GM12874 (cell line): ENCODE measurements at regions not wholly inside any gene's neighbourhood (a gene's known extent, or its start where the extent isn't known, plus 50 kb on each side); places are given as distances from the start of the nearest gene placed in this dataset.

ENCODE experiments used
- CTCF ChIP-seq: IDR thresholded peaks from 2 replicates; pipeline ENCODE4 v1.5.1; 2011; ENCODE audit warnings: low read depth, mild to moderate bottlenecking, control low read depth, low read length, moderate library complexity; ENCODE audit not compliant: insufficient read depth

GRCh38 chr2:228705318-228705717 lies 523.8 kb upstream of the SPHKAP start:
- TF ChIP-seq CTCF, result no peak

- TF ChIP-seq CTCF, result no peak
Measured at GRCh38 chr2:228703152-228703551, 521.7 kb upstream of the SPHKAP start.

- no peak for TF ChIP-seq CTCF
Measured at GRCh38 chr2:228701506-228701905, 520.0 kb upstream of the SPHKAP start.

GRCh38 chr2:228700638-228701037 lies 519.2 kb upstream of the SPHKAP start:
- no peak for TF ChIP-seq CTCF

GRCh38 chr2:228699888-228700287 lies 518.4 kb upstream of the SPHKAP start:
- TF ChIP-seq CTCF, result no peak

- TF ChIP-seq CTCF, result no peak
Measured at GRCh38 chr2:228699400-228699799, 517.9 kb upstream of the SPHKAP start.

- no peak for TF ChIP-seq CTCF
Measured at GRCh38 chr2:228698963-228699362, 517.5 kb upstream of the SPHKAP start.

- no peak for TF ChIP-seq CTCF
Measured at GRCh38 chr2:228697456-228697855, 516.0 kb upstream of the SPHKAP start.
